PC-9 (cell line): ENCODE measurements at regions not wholly inside any gene's neighbourhood (a gene's known extent, or its start where the extent isn't known, plus 50 kb on each side); places are given as distances from the start of the nearest gene placed in this dataset.
"Not testable (repeated sequence)": the region's sequence is repeated elsewhere in the genome, so short reads cannot be mapped to it uniquely, and the experiment has no call there.

Source experiments
- BruUV-seq: library from RNA; stranded (reverse); fragments of 400-500 nt; replicated peaks from 2 replicates; lab custom pipeline; 2021; lab: Mats Ljungman, UMichigan
- CTCF ChIA-PET: fragments of 300-600 bp; sonication (Branson Sonifier 250); formaldehyde crosslinking; loops from one replicate; lab custom pipeline; 2022; ENCODE audit warnings: antibody characterized with exemption; lab: Charles Lee
- POLR2A ChIA-PET: fragments of 300-600 bp; sonication (Branson Sonifier 250); formaldehyde crosslinking; loops from one replicate; lab custom pipeline; 2022; ENCODE audit warnings: antibody characterized with exemption; ENCODE audit not compliant: unreplicated experiment; lab: Charles Lee
- DNase-seq, 2 experiments: peaks; one replicate each; pipeline versions ENCODE4 v3.0.0 to v3.0.0-alpha.2; 2015 to 2022; ENCODE audit warnings: mixed read lengths in 1 of 2
- H2AFZ ChIP-seq: fragments of 200-600 bp; sonication (generic); 2 replicates; pipeline ENCODE4 v1.8.1; 2017; ENCODE audit warnings: antibody characterized with exemption
- H3F3A ChIP-seq: fragments of 200-600 bp; sonication (generic); 2 replicates; pipeline ENCODE4 v1.8.1; 2017; ENCODE audit warnings: antibody characterized with exemption, mild to moderate bottlenecking, low read depth; ENCODE audit not compliant: insufficient read depth
- H3K27ac ChIP-seq: fragments of 200-600 bp; sonication (generic); 2 replicates; pipeline ENCODE4 v1.6.1; 2016; ENCODE audit warnings: mixed run types
- H3K27me3 ChIP-seq: fragments of 200-600 bp; sonication (generic); 2 replicates; pipeline ENCODE4 v1.6.1; 2016; ENCODE audit warnings: low read depth, mixed run types; ENCODE audit not compliant: insufficient read depth
- H3K36me3 ChIP-seq: fragments of 200-600 bp; sonication (generic); 2 replicates; pipeline ENCODE4 v1.6.1; 2016; ENCODE audit warnings: low read depth, mixed run types
- H3K4me1 ChIP-seq: fragments of 200-600 bp; sonication (generic); replicated peaks from 2 replicates; pipeline ENCODE4 v1.6.1; 2016; ENCODE audit warnings: mixed run types; ENCODE audit not compliant: insufficient read depth
- H3K4me2 ChIP-seq: fragments of 200-600 bp; sonication (generic); 2 replicates; pipeline ENCODE4 v1.6.1; 2017; ENCODE audit warnings: mixed run types
- H3K4me3 ChIP-seq: fragments of 200-600 bp; sonication (generic); 2 replicates; pipeline ENCODE4 v1.6.1; 2016; ENCODE audit warnings: mixed run types
- H3K79me2 ChIP-seq: fragments of 200-600 bp; sonication (generic); 2 replicates; pipeline ENCODE4 v1.6.1; 2017; ENCODE audit warnings: low read depth, mixed run types
- H3K9me2 ChIP-seq: fragments of 200-600 bp; sonication (generic); 2 replicates; pipeline ENCODE4 v1.8.1; 2017; ENCODE audit warnings: mild to moderate bottlenecking; ENCODE audit not compliant: insufficient read depth
- H3K9me3 ChIP-seq: fragments of 200-600 bp; sonication (generic); 2 replicates; pipeline ENCODE4 v1.8.1; 2016; ENCODE audit warnings: low read depth; ENCODE audit not compliant: insufficient read depth
- H4K20me1 ChIP-seq: fragments of 200-600 bp; sonication (generic); 2 replicates; pipeline ENCODE4 v1.8.1; 2017; ENCODE audit not compliant: insufficient read depth
- CTCF ChIP-seq: fragments of 200-600 bp; sonication (generic); conservative IDR thresholded peaks from 2 replicates; pipeline ENCODE4 v1.6.1; 2017; ENCODE audit warnings: mixed run types, antibody characterized with exemption, mild to moderate bottlenecking, moderate library complexity
- EZH2 ChIP-seq: fragments of 200-600 bp; sonication (generic); IDR thresholded peaks from 2 replicates; pipeline ENCODE4 v1.8.0; 2017; ENCODE audit warnings: antibody characterized with exemption, low read depth
- intact Hi-C: fragments of 100-400 bp; cut with micrococcal nuclease; formaldehyde crosslinking; loops from one replicate; pipeline ENCODE4 v1.10.0; 2022; ENCODE audit not compliant: unreplicated experiment

GRCh38 chr4:116197317-116197809 is 888.0 kb downstream of the TRAM1L1 start:
- TF ChIP-seq CTCF (no peak), EZH2 (no peak)
- CTCF ChIA-PET, result no interaction called here

GRCh38 chr4:116183241-116183640 is 902.1 kb downstream of the TRAM1L1 start:
- intact Hi-C loops, result loop anchor here (10.0 kb wide), 1 partner anchor 1852 kb away; the partner anchor contains the start of gene NDST3
- H3K9me3 ChIP-seq, result no peaks in the 10 kb centered on the region
- no peaks in the 10 kb centered on the region for H3K9me2 ChIP-seq
- no peak overlapping the region for H3K27ac ChIP-seq
- no peaks in the 10 kb centered on the region for H4K20me1 ChIP-seq
- no peaks in the 10 kb centered on the region for H3K79me2 ChIP-seq
- no peaks in the 10 kb centered on the region for H3K4me1 ChIP-seq
- no TSS peak for BruUV-seq
- no peaks in the 10 kb centered on the region for H3K36me3 ChIP-seq
- ChIA-PET CTCF (no interaction called here), POLR2A (no interaction called here)
- no peak overlapping the region for H3K4me2 ChIP-seq
- no peaks in the 10 kb centered on the region for H3K27me3 ChIP-seq
- H3F3A ChIP-seq, result no peaks in the 10 kb centered on the region
- DNase-seq, result no peak
- H3K4me3 ChIP-seq, result no peak overlapping the region
- H2AFZ ChIP-seq, result no peak overlapping the region
- TF ChIP-seq CTCF (no peak), EZH2 (no peak)

More at GRCh38 chr4:116197317-116197809, 888.0 kb downstream of the TRAM1L1 start:
- BruUV-seq, result no TSS peak
- no peak for DNase-seq
- Histone ChIP-seq H3K79me2 (no peaks in the 10 kb centered on the region), H3K9me3 (no peaks in the 10 kb centered on the region), H3F3A (no peaks in the 10 kb centered on the region), H4K20me1 (no peaks in the 10 kb centered on the region), H3K9me2 (no peaks in the 10 kb centered on the region), H3K4me3 (no peak overlapping the region), H3K4me2 (no peak overlapping the region), H3K4me1 (no peaks in the 10 kb centered on the region), H3K36me3 (no peaks in the 10 kb centered on the region), H2AFZ (no peak overlapping the region), H3K27me3 (no peaks in the 10 kb centered on the region), H3K27ac (no peak overlapping the region)
- POLR2A ChIA-PET, result no interaction called here
- intact Hi-C loops, result no loop called here

- no peaks in the 10 kb centered on the region for H3F3A ChIP-seq
- no peaks in the 10 kb centered on the region for H3K36me3 ChIP-seq
- no peaks in the 10 kb centered on the region for H3K9me3 ChIP-seq
- H3K79me2 ChIP-seq, result no peaks in the 10 kb centered on the region
- no peak overlapping the region for H3K4me2 ChIP-seq
- TF ChIP-seq EZH2, result no peak
- peak; percentile 59 for TF ChIP-seq CTCF
- H3K9me2 ChIP-seq, result no peaks in the 10 kb centered on the region
- CTCF ChIA-PET, result no interaction called here
- no peak overlapping the region for H3K4me3 ChIP-seq
- no peaks in the 10 kb centered on the region for H4K20me1 ChIP-seq
- intact Hi-C loops, result loop anchor here (10.0 kb wide), 1 partner anchor 1855 kb away; the partner anchor contains the start of gene NDST3
- H3K27ac ChIP-seq, result no peak overlapping the region
- no peaks in the 10 kb centered on the region for H3K27me3 ChIP-seq
- H2AFZ ChIP-seq, result 0 out of 2 replicates have a peak overlapping the region, but pooled peaks have one; percentile 16
- POLR2A ChIA-PET, result no interaction called here
- H3K4me1 ChIP-seq, result no peaks in the 10 kb centered on the region
- DNase-seq, result no peak
- BruUV-seq, result no TSS peak
Measured at GRCh38 chr4:116180157-116180601, 905.2 kb downstream of the TRAM1L1 start.

GRCh38 chr4:116151371-116151770 is 934.0 kb downstream of the TRAM1L1 start:
- H3K9me3 ChIP-seq, H3K27me3 ChIP-seq, DNase-seq, CTCF ChIA-PET, H3K36me3 ChIP-seq, H3K4me1 ChIP-seq, H3K9me2 ChIP-seq, H2AFZ ChIP-seq, H3K79me2 ChIP-seq, BruUV-seq, H3F3A ChIP-seq, H4K20me1 ChIP-seq, H3K4me2 ChIP-seq, H3K27ac ChIP-seq, H3K4me3 ChIP-seq, intact Hi-C loops, POLR2A ChIA-PET: not testable (repeated sequence)
